ENCODE measurements at regions not wholly inside any gene's neighbourhood (a gene's known extent, or its start where the extent isn't known, plus 50 kb on each side); places are given as distances from the start of the nearest gene placed in this dataset.

DNA sequence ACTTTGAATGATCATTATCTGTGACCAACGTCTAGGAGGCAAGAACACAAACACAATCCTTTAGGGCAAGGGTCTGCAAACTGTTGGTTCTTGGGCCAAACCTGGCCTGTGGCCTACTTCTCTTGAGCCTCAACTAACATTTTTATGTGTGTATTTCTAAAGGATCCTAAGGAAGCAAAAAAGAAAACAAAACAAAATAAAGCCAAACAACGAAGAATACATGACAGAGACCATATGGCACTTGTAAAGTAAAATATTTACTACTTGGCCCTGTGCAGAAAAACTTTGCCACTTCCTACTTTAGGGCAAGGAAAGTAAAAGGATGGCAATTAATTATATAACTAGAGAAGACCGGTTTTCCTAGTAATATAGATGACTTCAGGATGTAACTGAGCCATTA, 1056.2 kb downstream of the EPHA7 start:
- DNase-seq = no peak

DNA sequence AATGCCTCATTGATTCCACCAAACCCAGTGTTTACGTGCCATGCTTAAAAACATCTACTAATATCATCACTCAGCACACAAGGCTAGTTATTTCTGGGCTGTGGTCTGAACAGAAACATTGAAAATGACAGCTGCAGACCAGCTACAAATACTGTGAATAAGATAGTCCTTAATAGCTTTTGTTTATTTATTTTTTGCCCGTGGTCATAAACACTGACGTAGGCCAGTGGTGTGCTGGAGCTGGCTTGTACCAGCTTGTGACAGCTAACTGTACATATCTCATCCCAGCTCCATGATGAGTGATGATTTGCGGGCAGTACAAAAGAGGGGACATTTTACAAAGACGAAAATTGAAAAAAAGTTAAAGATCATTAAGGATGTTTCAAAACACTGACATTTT, 1057.0 kb downstream of the EPHA7 start:
- DNase-seq = no peak

DNA sequence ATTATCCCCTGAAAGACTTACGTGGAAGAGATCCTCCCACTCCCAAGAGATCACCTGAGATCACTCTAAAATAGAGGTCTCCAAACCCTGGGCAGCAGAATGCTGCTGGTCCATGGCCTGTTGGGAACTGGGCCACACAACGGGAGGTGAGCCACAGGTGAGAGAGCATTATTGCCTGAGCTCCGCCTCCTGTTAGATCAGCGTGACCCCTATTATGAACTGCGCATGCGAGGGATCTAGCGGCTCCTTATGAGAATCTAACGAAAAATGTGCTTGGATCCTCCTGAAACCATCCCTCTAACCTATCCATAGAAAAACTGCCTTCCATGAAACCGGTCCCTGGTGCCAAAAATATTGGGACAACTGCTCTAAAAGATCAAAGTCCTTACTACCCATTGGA, 1057.4 kb downstream of the EPHA7 start:
- no peak for DNase-seq

DNA sequence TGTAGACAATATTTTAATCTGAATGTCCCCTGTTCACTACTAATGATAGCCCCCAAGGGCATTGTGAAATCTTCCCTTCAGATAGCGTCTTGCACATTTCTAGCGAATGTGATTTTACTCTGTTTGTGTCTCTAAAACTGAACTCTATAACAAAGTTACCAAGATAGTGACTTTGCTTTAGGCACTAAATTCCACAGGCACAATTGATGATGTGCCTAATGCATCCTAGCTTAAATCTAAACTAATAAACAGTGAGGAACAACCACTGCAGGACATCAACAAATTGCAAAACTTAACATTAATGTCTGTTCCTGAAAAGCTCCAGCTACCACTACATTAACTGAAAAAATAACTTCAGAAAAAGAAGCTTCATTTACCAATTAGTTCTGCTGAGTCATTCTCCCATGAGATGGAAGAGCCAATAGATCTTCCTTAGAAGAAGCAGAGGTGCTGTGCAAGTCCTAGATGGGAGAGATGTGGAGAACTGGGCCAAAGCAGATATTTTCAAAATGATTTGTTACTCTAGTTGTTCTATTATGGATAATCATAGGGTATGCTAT, 1065.0 kb downstream of the EPHA7 start:
- no peak for DNase-seq

DNA sequence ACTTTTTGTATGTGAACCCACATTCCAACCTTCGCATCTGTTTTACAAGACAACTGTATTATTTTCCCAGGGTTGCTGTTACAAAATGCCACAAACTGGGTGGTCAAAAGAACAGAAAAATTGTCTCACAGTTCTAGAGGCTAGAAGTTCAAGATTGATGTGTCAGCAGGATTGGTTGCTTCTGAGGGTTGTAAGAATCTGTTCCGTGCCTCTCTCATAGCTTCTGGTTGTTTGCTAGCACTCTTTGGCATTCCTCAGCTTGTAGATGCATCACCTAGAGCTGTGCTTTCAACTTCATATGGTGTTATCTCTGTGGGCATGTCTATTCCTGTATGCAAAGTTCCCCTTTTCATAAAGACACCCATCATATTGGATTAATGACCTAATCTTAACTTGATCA, 1067.2 kb downstream of the EPHA7 start:
- DNase-seq = no peak

DNA sequence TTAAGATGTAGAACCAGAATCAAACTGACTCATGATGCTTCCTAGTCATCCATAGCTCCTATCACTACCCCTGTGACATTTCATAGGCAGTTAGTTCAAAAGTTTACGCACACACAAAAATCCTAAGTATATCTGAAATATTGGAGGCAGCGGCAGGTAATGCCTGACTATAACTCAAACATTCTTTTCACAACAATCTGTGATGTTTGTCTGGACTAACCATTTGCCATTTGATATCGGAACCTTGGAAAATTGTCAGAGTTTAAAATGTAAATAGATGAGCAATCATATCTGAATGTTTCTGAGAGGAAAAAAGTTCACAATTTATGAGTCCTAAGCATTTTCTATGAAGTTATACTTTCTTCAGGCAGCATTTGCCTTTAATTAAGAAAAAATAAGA, 1078.2 kb downstream of the EPHA7 start:
- no peak for DNase-seq

DNA sequence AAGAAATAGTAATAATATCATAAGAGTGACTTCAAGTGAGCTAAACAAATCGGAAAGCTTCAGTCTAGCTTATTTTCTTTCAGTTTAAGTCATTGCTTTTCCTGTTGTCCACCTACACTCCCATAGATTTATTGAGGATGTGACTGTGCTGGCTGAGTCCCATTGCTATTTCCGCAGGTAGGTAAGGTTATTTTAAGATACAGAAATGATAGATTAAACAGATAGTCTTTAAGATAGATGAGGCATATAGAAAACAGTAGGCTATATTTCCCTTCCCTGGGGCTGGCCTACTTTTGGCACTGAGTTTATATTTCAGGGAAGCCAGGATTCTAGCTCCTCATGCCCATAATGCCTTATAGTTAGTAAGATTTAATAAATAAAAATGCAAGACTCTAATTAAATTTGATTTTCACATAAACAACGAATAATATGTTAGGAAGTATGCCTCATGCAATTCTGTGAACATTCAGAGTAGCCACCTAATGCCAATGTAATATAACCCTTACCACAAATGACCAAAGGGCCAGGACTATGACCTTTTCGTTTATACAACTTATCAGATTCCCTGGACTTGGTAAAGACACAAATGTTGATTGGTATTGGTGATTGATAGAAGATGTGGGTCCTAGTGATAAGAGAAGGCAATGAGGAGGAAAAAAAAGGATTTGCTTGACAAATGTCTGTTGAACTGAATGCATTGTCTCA, 1079.3 kb downstream of the EPHA7 start:
- no peak for DNase-seq

DNA sequence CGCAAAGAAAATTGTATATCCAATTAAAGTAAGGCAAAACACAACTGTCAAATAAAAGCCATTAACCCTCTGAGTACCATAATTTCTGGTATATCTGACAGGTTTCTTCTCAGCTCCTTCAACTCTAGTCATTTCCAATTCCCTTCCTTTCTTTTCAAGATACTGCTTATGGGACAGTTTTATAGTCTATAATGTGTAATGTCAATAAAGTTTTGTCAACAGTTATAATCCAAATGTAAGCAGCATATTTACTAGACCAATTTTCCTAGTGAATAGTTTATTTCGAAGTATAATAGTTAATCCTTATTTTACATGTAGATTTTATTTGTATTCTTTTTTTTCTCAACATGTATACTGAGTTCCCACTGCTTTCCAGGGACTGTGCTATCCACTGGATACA, 1081.8 kb downstream of the EPHA7 start:
- DNase-seq = no peak

DNA sequence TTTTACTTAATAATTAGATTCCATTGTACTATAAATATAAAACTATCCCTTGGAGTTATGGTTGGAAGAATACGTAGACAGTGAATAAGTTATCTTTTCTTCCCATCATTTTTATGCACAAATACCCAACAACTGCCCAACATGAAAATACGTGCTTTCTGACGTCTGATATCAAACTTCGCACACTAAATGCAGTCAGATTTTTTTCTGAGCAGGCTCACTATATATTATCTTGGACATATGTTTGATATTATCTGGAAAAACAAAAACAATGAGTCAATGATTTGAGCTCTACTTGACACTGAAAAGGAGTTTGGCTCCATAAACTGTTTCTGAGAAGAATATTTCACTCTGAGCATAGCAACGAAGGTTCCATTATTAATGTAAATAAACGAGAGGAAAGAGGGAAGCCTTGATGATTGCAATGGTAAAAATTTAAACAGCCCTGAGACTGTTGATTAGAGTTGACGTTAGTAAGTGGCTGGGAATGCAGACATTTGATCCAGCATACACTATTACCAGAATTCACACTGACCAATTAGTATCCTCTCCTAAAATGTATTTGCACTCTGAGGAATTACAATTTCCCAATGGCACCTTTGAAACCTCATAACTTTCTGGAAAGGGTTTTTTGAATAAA, 1090.0 kb downstream of the EPHA7 start:
- DNase-seq = no peak

DNA sequence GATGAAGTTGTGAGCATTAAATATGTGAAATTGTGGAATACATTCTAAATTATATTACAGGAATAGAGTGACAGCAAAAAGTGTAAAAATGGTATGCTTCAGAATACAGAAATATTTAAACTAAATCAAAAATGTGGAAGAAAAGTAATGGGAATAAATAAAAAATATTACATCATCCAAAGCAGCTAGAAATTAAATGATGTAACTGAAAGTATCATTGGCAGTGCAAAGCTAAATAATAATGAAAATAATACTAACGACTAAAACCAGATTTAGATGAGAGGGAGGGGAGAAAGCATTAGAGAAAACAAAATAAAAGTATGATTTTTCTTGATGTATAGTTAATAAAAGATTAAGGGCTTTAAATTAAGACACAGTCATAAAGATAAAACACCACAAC, 1104.0 kb downstream of the EPHA7 start:
- no peak for DNase-seq

DNA sequence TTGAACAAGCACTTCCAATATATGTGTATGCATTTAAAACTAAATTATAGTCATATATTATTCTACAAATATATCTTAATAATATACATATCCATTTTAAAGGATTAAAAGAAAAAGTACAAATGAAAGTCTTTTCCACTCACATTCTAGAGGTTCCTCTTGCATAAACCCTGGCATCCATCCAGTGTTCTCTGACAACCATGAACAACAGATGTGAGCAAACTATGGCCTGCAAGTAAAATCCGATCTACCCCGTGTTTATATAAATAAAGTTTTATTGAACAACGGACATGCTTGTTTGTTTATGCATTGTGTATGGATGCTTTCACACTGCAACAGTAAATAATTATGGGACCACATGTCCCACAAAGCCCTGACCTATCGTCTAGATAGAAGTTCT, 1122.3 kb downstream of the EPHA7 start:
- DNase-seq = no peak

DNA sequence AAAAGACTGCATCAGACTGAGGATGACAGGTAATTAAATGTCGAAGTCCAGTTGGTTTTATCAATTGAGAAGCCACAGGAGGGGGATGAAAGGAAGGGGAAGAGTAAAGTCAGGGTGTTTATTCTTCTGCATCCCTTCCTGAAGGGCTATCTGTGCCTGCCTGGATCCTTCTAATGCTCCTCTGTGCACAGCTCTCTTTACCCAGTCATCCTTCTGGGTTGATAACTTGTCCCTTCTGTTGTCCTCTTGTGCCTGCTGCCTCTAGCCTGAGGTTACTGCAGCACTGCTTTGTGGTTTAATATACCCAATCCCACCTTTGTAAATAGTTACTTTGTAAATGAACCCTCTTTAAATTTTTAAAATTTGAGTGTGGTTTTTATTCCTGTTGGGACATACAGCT, 1127.3 kb downstream of the EPHA7 start:
- no peak for DNase-seq

DNA sequence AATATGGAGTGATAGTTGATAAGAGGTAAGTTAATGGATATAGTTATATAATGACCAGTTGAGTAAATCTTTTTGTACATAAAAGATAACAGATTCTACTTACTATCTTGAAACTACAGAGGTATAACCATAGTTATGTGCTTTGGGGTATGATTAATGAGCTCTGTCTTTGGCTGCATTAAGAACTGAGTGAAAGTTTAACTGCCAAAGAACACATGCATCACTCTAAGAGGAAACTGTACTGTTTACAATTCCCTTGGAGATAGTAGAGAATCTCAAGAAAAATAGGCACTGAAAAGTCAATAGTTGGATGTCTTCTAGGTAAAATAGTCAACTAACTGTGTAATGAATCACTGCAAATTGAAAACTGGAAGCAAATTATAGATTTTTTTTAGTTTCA, 1129.5 kb downstream of the EPHA7 start:
- DNase-seq = no peak

DNA sequence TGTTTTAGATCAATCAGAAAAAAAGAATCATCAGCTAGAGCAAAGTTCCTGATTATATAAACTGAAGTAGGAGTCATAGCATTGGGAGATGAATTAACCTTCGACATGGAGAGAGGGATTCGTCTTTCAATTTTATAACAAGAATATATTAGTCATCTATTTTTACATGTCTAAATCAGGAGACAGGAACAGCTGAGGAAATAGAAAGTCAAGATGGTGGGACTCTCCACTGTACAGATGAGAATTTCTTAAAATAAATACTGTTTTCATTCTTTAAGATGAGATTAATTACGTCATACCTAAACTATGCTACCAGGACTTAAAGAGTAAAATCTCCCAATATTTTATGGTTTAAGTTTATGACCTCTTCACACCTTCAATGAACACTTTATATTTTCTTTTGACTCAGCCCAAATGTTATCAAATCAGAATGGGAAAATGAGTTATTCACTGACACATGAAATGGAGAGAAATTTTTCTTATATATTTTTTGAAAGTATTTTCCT, 1137.7 kb downstream of the EPHA7 start:
- DNase-seq = no peak

DNA sequence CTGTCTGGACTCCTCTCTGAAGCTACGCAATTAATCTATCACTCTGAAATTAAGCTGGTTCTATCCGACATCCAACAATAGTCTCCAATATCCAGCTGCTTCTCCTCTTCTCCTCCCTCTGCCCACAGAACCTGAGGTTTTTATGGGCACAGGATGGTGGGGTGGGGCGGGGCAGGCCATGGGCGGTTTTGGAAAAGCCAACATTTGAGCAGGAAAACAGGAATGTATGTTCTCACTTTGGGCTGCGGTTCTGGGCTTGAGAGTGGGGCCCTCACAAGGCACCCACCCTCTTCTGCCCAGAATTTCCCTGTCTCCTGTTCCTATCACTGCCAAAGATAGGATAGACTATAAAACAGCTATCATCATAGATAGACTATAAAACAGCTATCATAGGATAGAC, 1144.2 kb downstream of the EPHA7 start:
- DNase-seq = no peak

DNA sequence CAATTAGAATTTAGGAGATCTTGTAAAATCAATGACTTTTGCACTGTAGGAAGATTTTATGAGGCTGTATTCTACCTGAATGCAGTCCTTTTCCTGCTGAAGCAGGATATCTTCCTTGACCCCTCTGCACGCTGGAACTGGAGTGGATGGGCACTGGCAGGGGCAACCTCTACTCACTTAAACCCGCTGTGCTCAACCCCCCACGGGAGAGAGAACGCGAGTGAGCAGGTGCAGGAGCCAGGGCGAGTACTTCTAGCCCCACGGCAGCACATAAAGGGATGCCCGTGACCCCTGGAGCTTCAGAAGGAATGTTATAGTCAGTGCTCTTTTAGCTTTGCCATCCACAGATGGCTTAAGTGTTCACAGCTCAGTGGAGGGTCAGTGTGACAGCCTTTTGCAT, 1144.8 kb downstream of the EPHA7 start:
- DNase-seq = no peak

DNA sequence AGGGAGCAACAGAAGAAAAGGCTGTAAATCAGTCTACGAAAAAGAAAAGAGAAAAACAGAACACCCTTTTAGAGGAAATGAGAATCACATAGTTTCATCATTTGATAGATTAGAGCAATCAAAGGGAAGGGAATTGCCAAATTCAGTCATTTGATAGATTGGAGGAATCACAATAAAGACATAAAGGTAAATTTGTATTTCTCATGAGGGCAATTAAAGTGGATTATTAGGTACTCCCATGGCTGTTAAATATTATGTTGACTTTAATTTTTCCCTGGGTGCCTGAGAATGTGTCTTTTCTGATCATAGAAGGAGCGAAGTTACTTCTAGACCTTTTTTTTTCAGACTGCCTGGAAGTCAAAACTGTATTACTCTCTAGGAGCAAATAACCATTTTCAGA, 1145.7 kb downstream of the EPHA7 start:
- DNase-seq = no peak

DNA sequence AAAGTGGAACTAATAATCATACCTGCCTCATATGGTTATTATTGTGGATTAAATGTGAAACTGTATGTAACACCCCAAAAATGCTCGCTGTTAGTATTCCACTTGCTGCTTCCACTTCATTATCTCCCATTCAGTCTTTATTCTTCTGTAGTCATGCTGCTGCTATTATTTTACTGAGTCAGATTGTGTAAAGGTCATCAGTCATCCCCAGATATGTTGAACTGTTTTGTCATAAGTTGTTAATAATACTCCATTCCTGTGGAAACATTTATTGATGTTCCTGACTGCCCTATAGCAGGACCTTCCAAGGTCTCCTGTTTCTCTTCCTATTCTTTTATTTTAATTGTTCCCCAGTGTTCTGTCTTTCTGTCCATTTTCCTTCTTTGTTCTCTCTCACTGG, 1148.3 kb downstream of the EPHA7 start:
- no peak for DNase-seq

DNA sequence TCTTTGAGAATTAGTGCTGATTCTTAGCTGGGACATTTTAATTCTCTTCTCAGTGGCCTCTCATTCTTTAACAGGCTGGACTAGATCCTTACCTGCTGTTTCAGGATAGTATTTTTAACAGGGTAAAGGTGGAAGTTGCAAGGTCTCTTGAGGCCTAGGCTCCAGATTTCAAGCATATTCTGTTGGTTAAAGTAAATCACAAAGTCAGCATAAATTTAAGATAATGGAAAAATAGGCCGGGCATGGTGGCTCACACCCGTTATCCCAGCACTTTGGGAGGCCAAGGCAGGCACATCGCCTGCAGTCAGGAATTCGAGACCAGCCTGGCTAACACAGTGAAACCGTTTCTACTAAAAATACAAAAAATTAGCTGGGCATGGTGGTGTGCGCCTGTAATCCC, 1149.0 kb downstream of the EPHA7 start:
- no peak for DNase-seq

DNA sequence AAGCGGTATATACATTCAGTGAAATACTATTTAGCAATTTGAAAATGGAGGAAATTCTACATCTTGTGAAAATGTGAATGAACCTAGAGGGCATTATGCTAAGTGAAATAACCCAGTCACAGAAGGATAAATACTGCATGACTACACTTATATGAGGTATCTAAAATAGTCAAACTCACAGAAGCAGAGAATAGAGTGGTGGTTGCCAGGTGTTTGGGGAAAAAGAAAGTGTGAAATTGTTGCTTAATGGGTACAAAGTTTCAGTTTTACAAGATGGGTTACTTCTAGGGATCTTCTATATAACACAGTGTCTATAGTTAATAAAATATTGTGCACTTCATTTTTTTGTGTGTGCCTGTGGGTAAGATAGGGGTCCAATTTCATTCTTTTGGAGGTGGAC, 1152.0 kb downstream of the EPHA7 start:
- no peak for DNase-seq

DNA sequence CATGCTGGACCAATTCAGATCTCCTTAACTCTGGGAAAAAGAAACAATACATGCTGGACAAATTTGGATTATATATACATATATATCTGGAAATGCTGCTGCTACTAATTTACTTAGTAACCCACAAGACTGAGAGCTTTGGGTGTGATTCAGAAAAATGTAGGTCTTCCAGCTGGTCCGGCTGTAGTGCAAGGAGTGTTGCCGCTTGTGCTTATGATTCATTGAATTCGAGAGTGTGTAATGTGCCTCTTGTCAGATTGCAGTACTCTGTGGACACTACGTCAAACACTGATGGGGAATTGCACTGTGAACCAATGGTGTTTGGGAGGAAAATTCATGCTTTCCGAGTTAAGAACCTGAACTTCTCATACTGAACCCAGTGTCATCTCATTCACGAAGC, 1155.5 kb downstream of the EPHA7 start:
- no peak for DNase-seq

DNA sequence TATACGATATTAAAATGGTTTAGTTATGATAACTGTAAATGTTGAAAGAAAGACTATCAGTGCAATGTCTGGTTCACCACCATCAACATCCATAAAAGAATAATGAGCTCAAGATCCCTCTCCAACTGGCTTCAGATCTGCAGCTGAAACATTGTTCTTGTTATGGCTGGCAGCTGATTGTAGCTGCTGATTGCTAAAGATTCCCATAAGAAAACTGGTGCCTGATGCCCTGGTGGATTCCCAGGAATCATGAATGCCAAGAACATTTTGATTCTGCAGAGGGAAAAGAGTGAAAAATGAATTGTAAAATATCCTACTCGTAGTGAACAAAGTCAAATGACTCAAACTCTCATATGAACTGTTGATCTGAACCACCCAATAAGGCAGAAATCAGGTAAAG, 1160.2 kb downstream of the EPHA7 start:
- no peak for DNase-seq

DNA sequence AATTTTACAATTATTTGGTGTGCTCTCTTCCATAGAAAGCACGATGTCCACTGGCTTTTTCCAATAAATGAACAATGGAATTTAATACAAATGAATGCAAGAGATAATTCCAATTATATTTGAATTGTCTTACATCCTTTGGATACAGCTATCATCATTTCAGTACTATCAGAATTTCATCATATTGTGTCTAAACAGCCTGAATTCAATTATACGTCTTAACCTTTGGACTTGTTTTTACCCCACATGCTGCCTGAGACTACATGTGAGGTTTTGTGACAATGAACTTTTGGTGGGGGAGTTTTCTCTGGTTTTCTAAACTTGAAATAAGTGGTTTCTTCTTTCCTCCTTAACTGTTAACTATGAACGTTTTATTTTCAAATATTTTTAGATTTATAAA, 1176.0 kb downstream of the EPHA7 start:
- no peak for DNase-seq

DNA sequence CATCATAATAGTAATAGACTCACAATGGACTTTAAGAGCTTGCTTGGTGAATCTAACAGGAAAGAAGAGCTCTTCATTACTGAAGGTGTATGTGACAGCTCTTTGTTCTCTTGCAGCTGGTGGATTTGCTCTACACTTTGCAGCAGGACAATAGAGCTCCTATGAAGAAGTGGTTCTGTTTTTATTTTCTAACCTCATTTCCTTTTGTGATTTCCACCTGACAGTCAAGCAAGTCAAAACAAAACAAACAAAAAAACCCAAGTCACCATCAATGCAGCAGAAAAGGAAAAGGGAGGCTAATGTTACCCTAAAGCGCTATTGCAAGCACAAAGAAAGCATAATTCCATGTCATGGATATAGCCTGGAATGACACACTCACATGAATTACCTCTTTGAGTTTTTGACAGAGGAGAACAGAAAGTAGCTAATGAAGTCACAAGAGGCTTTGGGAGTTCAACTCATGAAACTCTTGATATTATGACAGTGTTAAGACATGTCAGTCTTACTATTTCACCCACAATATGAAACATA, 1188.1 kb downstream of the EPHA7 start:
- no peak for DNase-seq
